ENCODE measurements at regions not wholly inside any gene's neighbourhood (a gene's known extent, or its start where the extent isn't known, plus 50 kb on each side); places are given as distances from the start of the nearest gene placed in this dataset.

DNA sequence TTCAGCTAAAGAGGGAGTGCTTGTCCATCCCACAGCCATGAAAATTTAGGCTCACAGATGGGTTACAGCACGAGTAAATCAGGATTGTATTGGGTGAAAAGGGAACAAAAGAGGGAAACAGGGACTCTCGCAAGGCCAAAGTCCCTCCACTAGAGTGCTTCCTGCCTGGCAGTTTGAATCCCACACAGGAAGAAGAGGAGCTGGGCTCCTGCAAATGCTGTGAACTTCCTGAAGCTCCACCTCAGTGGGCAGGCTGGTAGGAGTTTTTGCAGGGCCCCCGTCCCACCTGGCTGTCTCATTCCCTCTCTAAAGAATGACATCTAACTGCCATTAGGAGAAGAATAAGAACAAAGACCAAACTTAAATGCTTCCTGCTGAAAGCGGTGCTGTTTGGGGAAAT is 712.0 kb upstream of the PRMT6 start:
- Histone ChIP-seq H2BK120ac (ENCODE audit: low read depth, low read length) (no peak overlapping the region), H4K8ac (ENCODE audit: low read length) (no peak overlapping the region), H3K14ac (ENCODE audit: low read length in 2 of 2) (no peak overlapping the region), H3K79me1 (replicated peaks; ENCODE audit: low read length, poor library complexity, severe bottlenecking) (no peaks in the 10 kb centered on the region), H3K4ac (ENCODE audit: low read depth in 1 of 2, low read length in 2 of 2) (no peak overlapping the region), H3K27ac (ENCODE audit: low read length, poor library complexity, severe bottlenecking) (no peak overlapping the region), H2BK5ac (ENCODE audit: low read depth, low read length, poor library complexity, severe bottlenecking) (no peak overlapping the region), H2BK15ac (ENCODE audit: low read depth, poor library complexity, severe bottlenecking) (no peak overlapping the region), H3K4me3 (ENCODE audit: insufficient read depth in 1 of 2, low read depth in 1 of 2, low read length in 2 of 2) (no peak overlapping the region), H2AK5ac (ENCODE audit: low read length, severe bottlenecking) (no peak overlapping the region), H3K4me2 (ENCODE audit: low read length, poor library complexity, severe bottlenecking) (no peak overlapping the region), H3K27me3 (ENCODE audit: control insufficient read depth in 1 of 2, insufficient read depth in 1 of 2, low read length in 2 of 2) (no peaks in the 10 kb centered on the region), H3K4me1 (ENCODE audit: control insufficient read depth, insufficient read depth, low read depth, low read length) (no peaks in the 10 kb centered on the region), H3K9me3 (ENCODE audit: control insufficient read depth, low read length) (peaks cover 4% of the 10 kb centered on the region), H2BK12ac (ENCODE audit: low read length in 2 of 2) (no peak overlapping the region), H3K36me3 (ENCODE audit: control insufficient read depth in 1 of 2, insufficient read depth in 2 of 2, low read depth in 1 of 2, low read length in 2 of 2) (no peaks in the 10 kb centered on the region), H2AFZ (ENCODE audit: low read depth, low read length) (no peak overlapping the region), H3K9ac (ENCODE audit: low read length) (no peak overlapping the region), H3K18ac (ENCODE audit: low read depth in 1 of 2, low read length in 2 of 2) (no peak overlapping the region), H4K91ac (ENCODE audit: low read length) (no peak overlapping the region), H3K23ac (ENCODE audit: low read length in 2 of 2) (no peak overlapping the region)
- no peak for DNase-seq
- WGBS: 56% methylated on average over 3 of the region's 4 CpGs

DNA sequence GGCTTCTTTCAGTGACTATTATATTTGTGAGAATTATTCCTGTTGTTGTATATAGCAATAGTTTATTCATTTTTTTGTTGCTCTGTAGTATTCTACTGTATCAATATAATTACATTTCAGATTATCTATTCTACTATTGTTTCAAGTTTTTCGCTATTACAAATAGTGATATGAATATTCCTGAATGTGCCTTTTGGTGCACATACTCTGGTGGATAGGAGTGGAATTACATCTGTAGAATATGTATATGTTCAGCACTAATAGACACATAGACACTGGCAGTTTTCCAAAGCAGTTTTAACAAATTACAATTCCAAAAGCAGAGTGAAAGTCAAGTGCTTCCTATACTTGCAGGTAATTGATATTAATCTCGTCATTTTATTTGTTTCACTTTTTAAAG is 696.2 kb upstream of the PRMT6 start:
- peaks cover 16% of the 10 kb centered on the region for H3K9me3 ChIP-seq (ENCODE audit: control insufficient read depth, low read length)
- H2BK5ac ChIP-seq (ENCODE audit: low read depth, low read length, poor library complexity, severe bottlenecking): no peak overlapping the region
- no CpG with 5 or more reads among the region's 2 CpGs for WGBS
- H2BK12ac ChIP-seq (ENCODE audit: low read length in 2 of 2): no peak overlapping the region
- no peak overlapping the region for H3K9ac ChIP-seq (ENCODE audit: low read length)
- H2AK5ac ChIP-seq (ENCODE audit: low read length, severe bottlenecking): no peak overlapping the region
- no peak overlapping the region for H4K91ac ChIP-seq (ENCODE audit: low read length)
- H3K4ac ChIP-seq (ENCODE audit: low read depth in 1 of 2, low read length in 2 of 2): no peak overlapping the region
- no peak overlapping the region for H3K14ac ChIP-seq (ENCODE audit: low read length in 2 of 2)
- H3K4me3 ChIP-seq (ENCODE audit: insufficient read depth in 1 of 2, low read depth in 1 of 2, low read length in 2 of 2): no peak overlapping the region
- H3K79me1 ChIP-seq (replicated peaks; ENCODE audit: low read length, poor library complexity, severe bottlenecking): no peaks in the 10 kb centered on the region
- H3K18ac ChIP-seq (ENCODE audit: low read depth in 1 of 2, low read length in 2 of 2): no peak overlapping the region
- no peak for DNase-seq
- no peak overlapping the region for H3K27ac ChIP-seq (ENCODE audit: low read length, poor library complexity, severe bottlenecking)
- no peak overlapping the region for H3K23ac ChIP-seq (ENCODE audit: low read length in 2 of 2)
- H2BK15ac ChIP-seq (ENCODE audit: low read depth, poor library complexity, severe bottlenecking): no peak overlapping the region
- H3K4me2 ChIP-seq (ENCODE audit: low read length, poor library complexity, severe bottlenecking): no peak overlapping the region
- no peaks in the 10 kb centered on the region for H3K4me1 ChIP-seq (ENCODE audit: control insufficient read depth, insufficient read depth, low read depth, low read length)
- no peak overlapping the region for H2BK120ac ChIP-seq (ENCODE audit: low read depth, low read length)
- no peaks in the 10 kb centered on the region for H3K36me3 ChIP-seq (ENCODE audit: control insufficient read depth in 1 of 2, insufficient read depth in 2 of 2, low read depth in 1 of 2, low read length in 2 of 2)
- no peak overlapping the region for H4K8ac ChIP-seq (ENCODE audit: low read length)
- no peaks in the 10 kb centered on the region for H3K27me3 ChIP-seq (ENCODE audit: control insufficient read depth in 1 of 2, insufficient read depth in 1 of 2, low read length in 2 of 2)
- no peak overlapping the region for H2AFZ ChIP-seq (ENCODE audit: low read depth, low read length)

- no peak overlapping the region for H3K4ac ChIP-seq (ENCODE audit: low read depth in 1 of 2, low read length in 2 of 2)
- no peak overlapping the region for H2AFZ ChIP-seq (ENCODE audit: low read depth, low read length)
- no peak overlapping the region for H4K91ac ChIP-seq (ENCODE audit: low read length)
- H3K4me2 ChIP-seq (ENCODE audit: low read length, poor library complexity, severe bottlenecking): no peak overlapping the region
- H2BK5ac ChIP-seq (ENCODE audit: low read depth, low read length, poor library complexity, severe bottlenecking): no peak overlapping the region
- H4K8ac ChIP-seq (ENCODE audit: low read length): no peak overlapping the region
- H3K9me3 ChIP-seq (ENCODE audit: control insufficient read depth, low read length): no peaks in the 10 kb centered on the region
- no peak overlapping the region for H3K4me3 ChIP-seq (ENCODE audit: insufficient read depth in 1 of 2, low read depth in 1 of 2, low read length in 2 of 2)
- no peak overlapping the region for H2BK12ac ChIP-seq (ENCODE audit: low read length in 2 of 2)
- DNase-seq: no peak
- no peak overlapping the region for H3K9ac ChIP-seq (ENCODE audit: low read length)
- 38% methylated on average over 3 of the region's 4 CpGs for WGBS
- H2BK120ac ChIP-seq (ENCODE audit: low read depth, low read length): no peak overlapping the region
- H3K27ac ChIP-seq (ENCODE audit: low read length, poor library complexity, severe bottlenecking): no peak overlapping the region
- H3K23ac ChIP-seq (ENCODE audit: low read length in 2 of 2): no peak overlapping the region
- no peaks in the 10 kb centered on the region for H3K27me3 ChIP-seq (ENCODE audit: control insufficient read depth in 1 of 2, insufficient read depth in 1 of 2, low read length in 2 of 2)
- H3K36me3 ChIP-seq (ENCODE audit: control insufficient read depth in 1 of 2, insufficient read depth in 2 of 2, low read depth in 1 of 2, low read length in 2 of 2): no peaks in the 10 kb centered on the region
- H3K4me1 ChIP-seq (ENCODE audit: control insufficient read depth, insufficient read depth, low read depth, low read length): no peaks in the 10 kb centered on the region
- H3K79me1 ChIP-seq (replicated peaks; ENCODE audit: low read length, poor library complexity, severe bottlenecking): no peaks in the 10 kb centered on the region
- H3K18ac ChIP-seq (ENCODE audit: low read depth in 1 of 2, low read length in 2 of 2): no peak overlapping the region
- no peak overlapping the region for H2AK5ac ChIP-seq (ENCODE audit: low read length, severe bottlenecking)
- H2BK15ac ChIP-seq (ENCODE audit: low read depth, poor library complexity, severe bottlenecking): no peak overlapping the region
- no peak overlapping the region for H3K14ac ChIP-seq (ENCODE audit: low read length in 2 of 2)
Observed at GRCh38 chr1:106366627-106367319, 689.7 kb upstream of the PRMT6 start.

- Histone ChIP-seq H4K8ac (ENCODE audit: low read length) (no peak overlapping the region), H3K27me3 (ENCODE audit: control insufficient read depth in 1 of 2, insufficient read depth in 1 of 2, low read length in 2 of 2) (no peaks in the 10 kb centered on the region), H3K4me2 (ENCODE audit: low read length, poor library complexity, severe bottlenecking) (no peak overlapping the region), H3K9me3 (ENCODE audit: control insufficient read depth, low read length) (no peaks in the 10 kb centered on the region), H2BK5ac (ENCODE audit: low read depth, low read length, poor library complexity, severe bottlenecking) (no peak overlapping the region), H2BK12ac (ENCODE audit: low read length in 2 of 2) (no peak overlapping the region), H2BK120ac (ENCODE audit: low read depth, low read length) (no peak overlapping the region), H3K36me3 (ENCODE audit: control insufficient read depth in 1 of 2, insufficient read depth in 2 of 2, low read depth in 1 of 2, low read length in 2 of 2) (no peaks in the 10 kb centered on the region), H2BK15ac (ENCODE audit: low read depth, poor library complexity, severe bottlenecking) (no peak overlapping the region), H3K9ac (ENCODE audit: low read length) (no peak overlapping the region), H3K79me1 (replicated peaks; ENCODE audit: low read length, poor library complexity, severe bottlenecking) (no peaks in the 10 kb centered on the region), H3K4me3 (ENCODE audit: insufficient read depth in 1 of 2, low read depth in 1 of 2, low read length in 2 of 2) (no peak overlapping the region), H3K14ac (ENCODE audit: low read length in 2 of 2) (no peak overlapping the region), H3K27ac (ENCODE audit: low read length, poor library complexity, severe bottlenecking) (no peak overlapping the region), H2AK5ac (ENCODE audit: low read length, severe bottlenecking) (no peak overlapping the region), H3K18ac (ENCODE audit: low read depth in 1 of 2, low read length in 2 of 2) (no peak overlapping the region), H3K23ac (ENCODE audit: low read length in 2 of 2) (no peak overlapping the region), H4K91ac (ENCODE audit: low read length) (no peak overlapping the region), H3K4ac (ENCODE audit: low read depth in 1 of 2, low read length in 2 of 2) (no peak overlapping the region), H2AFZ (ENCODE audit: low read depth, low read length) (no peak overlapping the region), H3K4me1 (ENCODE audit: control insufficient read depth, insufficient read depth, low read depth, low read length) (no peaks in the 10 kb centered on the region)
- no peak for DNase-seq
Observed at GRCh38 chr1:106378261-106378660, 678.2 kb upstream of the PRMT6 start.
